PC-9 (cell line): ENCODE measurements at regions not wholly inside any gene's neighbourhood (a gene's known extent, or its start where the extent isn't known, plus 50 kb on each side); places are given as distances from the start of the nearest gene placed in this dataset.

ENCODE experiments used
- BruUV-seq: library from RNA; stranded (reverse); fragments of 400-500 nt; replicated peaks from 2 replicates; lab custom pipeline; 2021; lab: Mats Ljungman, UMichigan
- CTCF ChIA-PET: fragments of 300-600 bp; sonication (Branson Sonifier 250); formaldehyde crosslinking; loops from one replicate; lab custom pipeline; 2022; ENCODE audit warnings: antibody characterized with exemption; lab: Charles Lee
- POLR2A ChIA-PET: fragments of 300-600 bp; sonication (Branson Sonifier 250); formaldehyde crosslinking; loops from one replicate; lab custom pipeline; 2022; ENCODE audit warnings: antibody characterized with exemption; ENCODE audit not compliant: unreplicated experiment; lab: Charles Lee
- DNase-seq, 2 experiments: peaks; one replicate each; pipeline versions ENCODE4 v3.0.0 to v3.0.0-alpha.2; 2015 to 2022; ENCODE audit warnings: mixed read lengths in 1 of 2
- H2AFZ ChIP-seq: fragments of 200-600 bp; sonication (generic); 2 replicates; pipeline ENCODE4 v1.8.1; 2017; ENCODE audit warnings: antibody characterized with exemption
- H3F3A ChIP-seq: fragments of 200-600 bp; sonication (generic); 2 replicates; pipeline ENCODE4 v1.8.1; 2017; ENCODE audit warnings: antibody characterized with exemption, mild to moderate bottlenecking, low read depth; ENCODE audit not compliant: insufficient read depth
- H3K27ac ChIP-seq: fragments of 200-600 bp; sonication (generic); 2 replicates; pipeline ENCODE4 v1.6.1; 2016; ENCODE audit warnings: mixed run types
- H3K27me3 ChIP-seq: fragments of 200-600 bp; sonication (generic); 2 replicates; pipeline ENCODE4 v1.6.1; 2016; ENCODE audit warnings: low read depth, mixed run types; ENCODE audit not compliant: insufficient read depth
- H3K36me3 ChIP-seq: fragments of 200-600 bp; sonication (generic); 2 replicates; pipeline ENCODE4 v1.6.1; 2016; ENCODE audit warnings: low read depth, mixed run types
- H3K4me1 ChIP-seq: fragments of 200-600 bp; sonication (generic); replicated peaks from 2 replicates; pipeline ENCODE4 v1.6.1; 2016; ENCODE audit warnings: mixed run types; ENCODE audit not compliant: insufficient read depth
- H3K4me2 ChIP-seq: fragments of 200-600 bp; sonication (generic); 2 replicates; pipeline ENCODE4 v1.6.1; 2017; ENCODE audit warnings: mixed run types
- H3K4me3 ChIP-seq: fragments of 200-600 bp; sonication (generic); 2 replicates; pipeline ENCODE4 v1.6.1; 2016; ENCODE audit warnings: mixed run types
- H3K79me2 ChIP-seq: fragments of 200-600 bp; sonication (generic); 2 replicates; pipeline ENCODE4 v1.6.1; 2017; ENCODE audit warnings: low read depth, mixed run types
- H3K9me2 ChIP-seq: fragments of 200-600 bp; sonication (generic); 2 replicates; pipeline ENCODE4 v1.8.1; 2017; ENCODE audit warnings: mild to moderate bottlenecking; ENCODE audit not compliant: insufficient read depth
- H3K9me3 ChIP-seq: fragments of 200-600 bp; sonication (generic); 2 replicates; pipeline ENCODE4 v1.8.1; 2016; ENCODE audit warnings: low read depth; ENCODE audit not compliant: insufficient read depth
- H4K20me1 ChIP-seq: fragments of 200-600 bp; sonication (generic); 2 replicates; pipeline ENCODE4 v1.8.1; 2017; ENCODE audit not compliant: insufficient read depth
- CTCF ChIP-seq: fragments of 200-600 bp; sonication (generic); conservative IDR thresholded peaks from 2 replicates; pipeline ENCODE4 v1.6.1; 2017; ENCODE audit warnings: mixed run types, antibody characterized with exemption, mild to moderate bottlenecking, moderate library complexity
- EZH2 ChIP-seq: fragments of 200-600 bp; sonication (generic); IDR thresholded peaks from 2 replicates; pipeline ENCODE4 v1.8.0; 2017; ENCODE audit warnings: antibody characterized with exemption, low read depth
- intact Hi-C: fragments of 100-400 bp; cut with micrococcal nuclease; formaldehyde crosslinking; loops from one replicate; pipeline ENCODE4 v1.10.0; 2022; ENCODE audit not compliant: unreplicated experiment

GRCh38 chr21:34262469-34262845 lies 101.3 kb upstream of the KCNE2 start:
- CTCF ChIA-PET = no interaction called here

GRCh38 chr21:34263629-34264028 lies 100.2 kb upstream of the KCNE2 start:
- Histone ChIP-seq H3K9me2 (no peaks in the 10 kb centered on the region), H3K36me3 (no peaks in the 10 kb centered on the region), H3K4me3 (no peak overlapping the region), H3K4me1 (no peaks in the 10 kb centered on the region), H4K20me1 (no peaks in the 10 kb centered on the region), H3K4me2 (no peak overlapping the region), H3F3A (no peaks in the 10 kb centered on the region), H3K27ac (no peak overlapping the region), H2AFZ (no peak overlapping the region), H3K9me3 (no peaks in the 10 kb centered on the region), H3K79me2 (no peaks in the 10 kb centered on the region), H3K27me3 (0 out of 2 replicates have a peak, but pooled peaks cover 3% of the 10 kb centered on the region)
- no peak for TF ChIP-seq EZH2
- no peak for TF ChIP-seq CTCF
- CTCF ChIA-PET = no interaction called here
- BruUV-seq = no TSS peak
- DNase-seq = no peak
- POLR2A ChIA-PET = no interaction called here
- intact Hi-C loops = no loop called here

More at GRCh38 chr21:34262469-34262845, 101.3 kb upstream of the KCNE2 start:
- no peaks in the 10 kb centered on the region for H3K9me2 ChIP-seq
- BruUV-seq = no TSS peak
- no peaks in the 10 kb centered on the region for H3K4me1 ChIP-seq
- no peaks in the 10 kb centered on the region for H3K36me3 ChIP-seq
- TF ChIP-seq EZH2 (no peak), CTCF (no peak)
- no peak overlapping the region for H3K4me3 ChIP-seq
- POLR2A ChIA-PET = no interaction called here
- DNase-seq = no peak
- H3F3A ChIP-seq = no peaks in the 10 kb centered on the region
- no peak overlapping the region for H2AFZ ChIP-seq
- H3K9me3 ChIP-seq = no peaks in the 10 kb centered on the region
- intact Hi-C loops = no loop called here
- no peaks in the 10 kb centered on the region for H3K27me3 ChIP-seq
- no peak overlapping the region for H3K4me2 ChIP-seq
- H3K79me2 ChIP-seq = no peaks in the 10 kb centered on the region
- no peaks in the 10 kb centered on the region for H4K20me1 ChIP-seq
- no peak overlapping the region for H3K27ac ChIP-seq

GRCh38 chr21:34266351-34266750 lies 97.5 kb upstream of the KCNE2 start:
- Histone ChIP-seq H3F3A (no peaks in the 10 kb centered on the region), H3K27me3 (peaks cover 22% of the 10 kb centered on the region), H4K20me1 (no peaks in the 10 kb centered on the region), H3K27ac (no peak overlapping the region), H3K79me2 (no peaks in the 10 kb centered on the region), H3K9me2 (no peaks in the 10 kb centered on the region), H2AFZ (no peak overlapping the region), H3K4me2 (no peak overlapping the region), H3K9me3 (no peaks in the 10 kb centered on the region), H3K4me1 (no peaks in the 10 kb centered on the region), H3K4me3 (no peak overlapping the region), H3K36me3 (no peaks in the 10 kb centered on the region)
- DNase-seq = no peak
- TF ChIP-seq EZH2 (no peak), CTCF (no peak)
- no TSS peak for BruUV-seq
- intact Hi-C loops = no loop called here
- CTCF ChIA-PET = no interaction called here
- POLR2A ChIA-PET = no interaction called here
